Esophagus squamous epithelium (tissue), 4 donors: ENCODE measurements at regions not wholly inside any gene's neighbourhood (a gene's known extent, or its start where the extent isn't known, plus 50 kb on each side); places are given as distances from the start of the nearest gene placed in this dataset.
"Not testable (repeated sequence)": the region's sequence is repeated elsewhere in the genome, so short reads cannot be mapped to it uniquely, and the experiment has no call there.

ENCODE experiments used
- CTCF ChIP-seq, 6 experiments: fragments of 450-650 bp in 4 of 6; fragments of 200-600 bp in 2 of 6; sonication (generic) in 2 of 6; IDR thresholded peaks; one replicate each; pipeline ENCODE4 v1.5.1; 2016 to 2019; ENCODE audit warnings: antibody characterized with exemption in 6 of 6, mild to moderate bottlenecking in 4 of 6, moderate library complexity in 4 of 6
- POLR2A ChIP-seq, 4 donors: fragments of 450-650 bp; IDR thresholded peaks; one replicate each; pipeline ENCODE4 v1.6.1; 2017; ENCODE audit warnings: antibody characterized with exemption in 4 of 4, mild to moderate bottlenecking in 4 of 4, moderate library complexity in 3 of 4

GRCh38 chr9:24970780-24971179 lies 425.1 kb upstream of the IZUMO3 start:
- not testable (repeated sequence) for TF ChIP-seq CTCF, POLR2A (IDR thresholded peaks at IDR 0.05)
